HG03558 (cell line): ENCODE measurements at regions not wholly inside any gene's neighbourhood (a gene's known extent, or its start where the extent isn't known, plus 50 kb on each side); places are given as distances from the start of the nearest gene placed in this dataset.
"Not testable (repeated sequence)": the region's sequence is repeated elsewhere in the genome, so short reads cannot be mapped to it uniquely, and the experiment has no call there.

Experiments used
- ATAC-seq: cut with Tn5 transposase; IDR thresholded peaks from one replicate; pipeline ENCODE4 v1.9.1; 2021; ENCODE audit warnings: moderate number of reproducible peaks; ENCODE audit not compliant: unreplicated experiment; ENCODE audit errors: extremely low read depth

DNA sequence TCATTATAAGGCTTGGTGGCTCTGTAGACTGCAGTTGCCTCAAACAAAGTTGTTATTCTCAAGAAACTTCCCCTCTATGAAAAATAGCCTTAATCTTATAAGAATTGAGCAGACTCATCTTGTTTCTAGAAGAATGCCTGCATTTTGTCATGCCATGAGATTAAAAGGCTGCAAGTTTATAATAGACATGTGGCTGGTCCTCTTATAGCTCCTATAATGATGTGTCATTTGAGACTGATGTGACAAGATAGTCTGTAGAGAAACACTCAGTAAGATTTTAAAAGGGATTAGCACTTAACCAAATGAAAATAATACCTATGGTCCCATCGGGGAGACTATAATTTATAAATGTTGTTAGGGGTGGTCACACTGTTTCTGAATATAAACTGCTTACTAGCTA, 312.5 kb downstream of the OXSM start:
- ATAC-seq, result no peak

DNA sequence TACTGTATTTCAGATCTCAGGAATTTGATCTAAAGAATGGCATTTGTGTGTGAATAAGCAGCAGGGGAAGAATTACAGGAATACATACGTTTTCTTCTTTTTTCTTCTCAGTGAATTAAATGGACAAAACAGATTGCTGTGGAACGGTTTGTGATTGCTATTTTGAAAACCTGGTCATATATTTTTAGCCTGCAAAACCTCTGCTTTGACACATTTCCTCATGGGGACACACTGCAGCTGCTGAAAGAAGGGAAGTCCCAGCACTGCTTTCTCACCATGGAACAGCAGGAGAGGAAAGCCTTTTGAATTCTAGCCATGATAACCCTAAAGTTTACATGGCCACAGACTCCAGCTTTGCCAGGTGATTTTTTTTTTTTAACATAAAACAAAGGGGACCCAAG, 315.0 kb downstream of the OXSM start:
- no peak for ATAC-seq

DNA sequence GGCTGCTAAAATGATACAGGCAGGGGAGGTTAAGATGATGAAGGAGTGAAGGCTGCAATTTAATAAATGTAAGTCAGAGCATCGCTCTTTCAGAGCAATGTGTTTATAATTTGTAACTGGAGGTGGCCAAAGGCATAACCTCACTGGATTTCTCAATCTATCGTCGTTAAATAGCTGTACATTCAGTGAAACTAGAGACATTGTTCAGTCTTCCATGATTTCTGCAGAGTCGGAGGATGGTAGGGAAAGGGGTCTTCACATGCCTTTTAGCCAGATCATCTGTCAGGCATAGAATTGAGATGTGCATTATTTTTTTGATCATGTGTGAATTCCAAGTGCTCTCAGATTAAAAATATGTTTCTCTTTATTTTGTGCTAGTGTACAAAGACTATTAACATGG, 315.4 kb downstream of the OXSM start:
- no peak for ATAC-seq

DNA sequence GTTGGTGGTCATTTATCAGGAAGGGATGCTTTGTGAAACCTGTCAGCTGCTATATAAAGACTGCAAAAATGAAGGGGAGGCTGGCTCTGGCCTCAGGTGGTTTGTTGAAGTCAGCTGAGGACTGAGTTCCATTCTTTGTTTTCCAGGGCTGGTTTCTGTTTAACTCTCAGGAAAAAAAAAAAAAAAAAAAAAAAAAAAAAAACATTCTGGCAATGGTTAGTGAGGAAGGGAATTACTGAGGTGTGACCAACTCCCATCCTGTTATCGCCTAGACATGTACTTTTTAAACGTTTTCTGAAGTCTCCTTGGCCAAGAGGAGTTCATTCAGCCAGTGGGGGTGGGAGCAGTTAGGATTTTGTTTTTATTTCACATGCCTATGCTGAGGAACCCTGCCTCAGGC, 316.3 kb downstream of the OXSM start:
- ATAC-seq, result no peak

DNA sequence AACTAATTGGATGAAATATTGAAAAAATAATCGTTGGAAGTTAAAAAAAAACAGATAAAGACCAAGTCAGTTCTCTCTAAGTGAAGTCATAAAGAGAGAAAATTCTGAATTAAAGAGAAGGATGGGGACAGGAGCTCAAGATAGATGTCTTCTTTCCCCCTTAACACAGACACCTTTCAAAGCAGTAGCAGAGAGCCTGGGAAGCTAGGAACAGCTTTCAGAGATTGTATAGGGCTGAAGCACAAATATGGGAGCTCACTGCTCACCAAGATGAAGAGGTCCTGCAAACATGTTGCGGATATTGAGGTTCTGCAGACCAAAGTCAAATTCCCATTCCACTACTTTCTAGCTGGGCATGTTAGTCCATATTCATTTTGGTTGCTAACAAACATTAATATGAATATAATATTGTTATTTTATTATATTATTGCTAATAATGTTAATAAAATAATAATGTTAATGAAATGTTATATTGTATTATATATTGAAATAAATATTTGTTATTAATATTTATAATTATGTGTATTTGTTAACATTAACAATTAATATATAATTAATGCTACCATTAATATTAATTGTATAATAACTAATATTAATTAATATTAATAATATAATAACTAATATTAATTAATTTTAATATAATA, 319.1 kb downstream of the OXSM start:
- no peak for ATAC-seq

DNA sequence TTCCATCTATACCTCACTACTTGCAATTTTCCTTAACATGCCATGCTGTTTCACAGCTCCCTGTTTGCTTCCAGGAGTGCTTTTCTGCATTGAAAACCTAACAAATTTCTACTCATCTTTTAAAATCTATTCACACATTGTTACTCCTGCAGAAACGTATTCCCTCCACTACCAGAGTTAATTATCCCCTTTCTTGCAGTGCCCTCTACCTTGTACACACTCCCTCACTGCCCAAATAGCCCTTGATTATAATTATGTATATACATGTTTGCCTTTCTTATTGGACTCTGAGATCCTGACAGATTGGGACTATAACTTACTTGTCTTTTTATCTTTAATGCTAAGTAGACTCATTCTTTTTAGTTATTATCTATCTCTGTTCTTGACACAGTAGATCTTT, 325.0 kb downstream of the OXSM start:
- no peak for ATAC-seq

DNA sequence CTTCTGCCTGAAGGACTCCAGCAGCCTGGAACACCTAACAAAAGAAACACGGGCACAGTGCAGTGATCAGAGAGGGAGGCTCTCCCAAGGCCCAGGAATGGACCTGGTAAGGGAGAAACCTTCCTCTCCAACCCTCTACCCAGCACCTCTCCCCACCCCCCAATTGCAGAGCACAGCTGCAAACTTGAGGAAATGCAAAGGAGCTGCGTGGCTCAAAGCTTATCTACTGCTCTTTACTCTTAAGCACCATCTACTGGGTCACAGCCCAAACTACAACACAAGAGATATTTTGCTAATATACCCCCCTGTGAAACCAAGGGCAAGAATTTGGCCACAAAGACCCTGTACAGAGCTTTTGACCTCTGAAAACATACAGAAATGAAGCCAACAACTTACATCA, 328.3 kb downstream of the OXSM start:
- peak; percentile 65 for ATAC-seq

DNA sequence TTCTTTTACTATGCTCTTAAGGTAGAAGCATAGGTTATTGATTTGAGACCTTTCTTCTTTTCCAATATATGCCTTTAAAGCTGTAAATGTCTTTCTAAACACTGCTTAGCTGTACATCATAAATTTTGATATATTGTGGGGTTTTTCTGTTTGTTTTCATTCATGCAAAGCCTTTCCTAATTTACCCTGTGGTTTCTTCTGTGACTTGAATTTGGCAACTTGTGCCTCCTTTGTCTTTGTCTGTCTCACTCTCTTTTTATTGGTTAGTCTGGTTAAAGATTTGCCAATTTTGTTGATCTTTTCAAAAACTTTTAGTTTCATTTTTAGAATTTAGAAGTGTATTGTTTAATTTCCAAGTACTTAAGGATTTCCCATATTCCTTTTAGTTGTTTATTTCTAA, 343.1 kb downstream of the OXSM start:
- no peak for ATAC-seq

DNA sequence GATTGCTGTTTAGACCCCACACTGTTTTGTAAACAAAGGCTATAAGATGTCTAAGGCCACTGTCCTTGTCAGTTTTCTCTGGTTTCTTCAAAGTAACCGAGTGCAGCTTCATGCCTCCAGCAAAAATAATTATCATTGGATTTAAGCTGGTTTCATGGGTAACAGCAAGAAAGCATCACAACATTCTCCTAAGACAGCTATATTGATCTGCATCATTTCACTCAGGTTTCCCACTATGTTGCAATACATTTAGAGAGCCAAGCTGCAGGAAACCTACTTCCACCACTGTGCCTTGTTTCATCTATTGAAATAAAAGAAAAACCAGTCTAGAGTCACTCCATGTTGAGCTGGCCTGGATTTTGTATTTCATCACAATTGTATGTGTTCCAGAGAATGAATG, 351.4 kb downstream of the OXSM start:
- ATAC-seq, result no peak

DNA sequence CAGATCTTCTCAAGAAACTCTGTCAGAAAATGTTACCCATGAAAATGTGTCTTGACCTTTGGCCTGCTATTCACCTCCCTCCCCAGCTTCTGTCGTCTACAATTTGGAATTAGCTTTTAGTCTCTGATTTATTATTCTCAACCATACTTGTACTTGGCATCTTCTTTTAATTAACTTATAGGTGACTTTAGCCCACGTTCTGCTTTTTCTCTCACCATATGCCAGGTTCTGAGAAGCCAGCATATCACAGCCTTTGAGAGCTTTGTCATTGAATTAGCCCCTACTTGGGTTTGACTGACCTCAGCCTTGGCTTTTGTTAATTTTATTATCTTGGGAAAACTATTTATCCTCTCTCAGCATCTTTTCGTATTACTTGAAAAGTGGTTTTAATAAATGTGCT, 355.9 kb downstream of the OXSM start:
- ATAC-seq, result no peak

DNA sequence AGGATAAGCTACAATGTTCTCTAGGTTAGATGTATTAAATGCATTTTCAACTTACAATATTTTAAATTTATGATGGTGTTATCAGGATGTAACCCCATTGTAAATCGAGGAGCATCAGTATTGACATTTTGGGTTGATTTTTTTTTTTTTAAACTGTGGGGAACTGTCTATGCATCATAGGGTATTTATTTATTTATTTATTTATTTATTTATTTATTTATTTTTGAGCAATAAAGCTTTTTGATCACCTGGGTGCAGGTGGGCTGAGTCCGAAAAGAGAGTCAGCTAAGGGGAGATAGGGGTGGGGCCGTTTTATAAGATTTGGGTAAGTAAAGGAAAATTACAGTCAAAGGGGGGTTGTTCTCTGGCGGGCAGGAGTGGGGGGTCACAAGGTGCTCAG, 367.5 kb downstream of the OXSM start:
- not testable (repeated sequence) for ATAC-seq

DNA sequence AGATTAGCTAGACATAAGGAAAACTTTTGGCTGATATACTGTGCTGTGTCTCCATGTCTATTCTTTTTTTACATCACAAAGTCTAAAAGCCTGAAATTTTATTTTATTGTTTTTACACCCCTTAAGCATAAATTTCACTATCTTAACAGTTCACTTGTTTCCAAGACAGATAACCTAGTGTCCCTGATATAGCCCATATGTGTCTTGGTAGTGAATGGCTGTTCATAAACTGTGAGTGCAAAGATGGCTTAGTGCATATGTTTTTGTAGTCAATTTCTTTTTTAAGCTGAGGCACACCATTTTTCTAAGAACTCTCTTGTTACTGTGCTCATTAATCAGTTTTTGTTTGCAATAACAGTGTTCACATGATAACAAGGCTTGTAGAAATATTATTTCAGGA, 381.1 kb downstream of the OXSM start:
- no peak for ATAC-seq

DNA sequence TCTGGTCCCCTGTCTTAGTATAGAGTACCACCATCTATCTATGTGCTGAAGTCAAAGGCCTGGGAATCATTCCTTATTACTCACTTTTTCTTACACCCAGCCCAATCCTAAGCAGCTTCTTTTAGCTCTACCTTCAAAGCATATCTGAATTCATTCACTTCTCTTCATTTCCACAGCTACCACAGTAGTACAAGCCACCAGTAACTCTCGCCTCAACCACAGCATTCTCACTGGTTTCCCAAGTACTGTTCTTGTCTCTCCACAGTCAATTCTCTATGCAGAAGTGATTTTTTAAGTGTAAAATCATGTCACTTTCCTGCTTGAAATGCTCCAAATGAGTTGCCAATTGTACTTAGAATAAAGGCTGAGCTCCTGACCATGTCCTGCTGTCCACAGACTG, 401.7 kb downstream of the OXSM start:
- ATAC-seq, result no peak

DNA sequence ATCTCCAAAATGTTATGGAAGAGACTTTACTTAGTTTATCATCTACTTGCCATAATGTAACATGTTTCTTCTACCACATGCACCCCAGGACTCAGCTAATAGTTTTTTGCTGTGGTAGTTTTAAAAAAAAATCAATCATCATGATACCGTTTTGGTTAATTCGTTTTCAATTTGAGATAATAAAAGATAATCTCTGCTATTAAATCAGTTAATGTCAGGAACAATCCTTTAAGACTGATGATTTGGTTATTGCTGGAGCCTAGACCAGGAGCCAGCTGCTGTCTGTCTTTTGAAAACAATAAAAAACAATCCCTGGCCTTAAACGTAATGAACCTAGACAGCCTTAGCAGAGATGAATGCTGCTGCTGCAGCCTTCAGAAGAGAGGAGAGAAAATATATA, 403.7 kb downstream of the OXSM start:
- no peak for ATAC-seq

DNA sequence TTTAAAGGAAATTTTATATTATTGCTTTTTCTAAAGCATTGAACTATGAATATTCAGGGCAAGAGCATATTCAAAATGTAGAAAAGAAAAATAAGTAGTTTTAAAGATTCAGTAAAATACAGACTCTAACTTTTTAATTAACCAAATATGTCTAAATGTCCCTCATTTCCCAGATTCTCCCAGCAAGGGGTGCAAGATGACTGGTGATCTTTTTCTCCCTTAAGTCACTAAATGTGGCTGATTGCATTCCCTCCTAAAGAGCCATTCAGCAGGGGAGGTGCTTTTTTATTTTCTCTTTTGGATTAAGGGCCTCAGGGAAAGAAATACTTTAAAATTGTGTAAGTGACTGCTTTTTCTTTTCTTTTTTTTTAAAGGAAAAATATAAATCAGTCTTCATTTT, 406.9 kb downstream of the OXSM start:
- no peak for ATAC-seq

DNA sequence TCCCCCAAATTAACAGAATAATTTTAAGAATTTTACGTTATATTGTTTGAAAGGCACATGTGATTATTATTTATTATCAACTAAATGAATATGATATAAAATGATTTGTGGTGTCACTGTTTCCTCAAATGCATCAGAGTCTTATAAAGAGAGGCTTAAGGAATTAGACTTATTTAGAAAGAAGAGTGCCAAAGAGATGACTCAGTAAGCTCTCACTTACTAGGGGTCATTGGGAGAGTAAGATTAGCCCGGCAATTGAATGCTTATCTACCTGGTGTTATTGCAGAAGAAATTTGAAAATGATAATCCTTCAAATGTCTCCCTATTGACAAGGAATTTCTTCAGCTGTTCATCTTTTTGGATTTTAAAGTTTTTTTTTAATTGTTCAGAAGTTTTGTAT, 408.7 kb downstream of the OXSM start:
- no peak for ATAC-seq

DNA sequence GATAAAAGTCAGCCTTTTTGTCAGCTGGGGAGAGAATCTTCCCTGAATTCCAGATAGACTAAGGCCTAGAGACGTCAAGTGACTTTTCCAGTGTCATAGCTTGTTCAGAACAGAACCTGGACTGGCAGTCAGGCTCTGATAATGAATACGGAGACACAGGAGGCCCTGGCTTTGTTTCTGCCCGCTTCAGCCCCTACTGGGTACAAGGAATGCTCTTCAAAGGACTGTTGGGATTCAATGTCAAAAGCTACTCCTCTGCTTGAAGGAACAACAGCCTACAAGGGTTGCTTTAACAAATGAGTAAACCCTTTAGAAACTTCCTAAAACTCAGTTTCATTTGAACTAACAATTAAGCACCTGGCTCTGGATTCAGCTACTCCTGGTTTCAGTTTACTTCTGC, 412.3 kb downstream of the OXSM start:
- no peak for ATAC-seq

DNA sequence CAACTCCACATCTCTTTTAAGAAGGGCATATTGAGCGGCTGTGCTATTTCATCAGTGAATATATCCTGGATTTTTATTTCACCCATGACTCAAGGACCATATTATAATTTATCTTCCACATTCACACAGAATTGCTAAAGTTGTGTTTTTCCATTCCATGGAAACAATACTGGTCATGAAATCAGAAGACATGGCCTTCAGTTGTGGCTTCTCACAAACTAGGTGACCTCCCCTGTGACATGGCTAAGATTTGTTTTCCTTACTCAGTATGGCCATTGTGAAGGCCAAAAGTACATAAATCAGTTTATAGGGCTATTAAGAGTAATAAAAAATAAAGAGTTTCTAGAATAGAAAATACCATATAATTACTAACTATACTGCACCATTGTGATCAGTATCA, 415.6 kb downstream of the OXSM start:
- no peak for ATAC-seq

DNA sequence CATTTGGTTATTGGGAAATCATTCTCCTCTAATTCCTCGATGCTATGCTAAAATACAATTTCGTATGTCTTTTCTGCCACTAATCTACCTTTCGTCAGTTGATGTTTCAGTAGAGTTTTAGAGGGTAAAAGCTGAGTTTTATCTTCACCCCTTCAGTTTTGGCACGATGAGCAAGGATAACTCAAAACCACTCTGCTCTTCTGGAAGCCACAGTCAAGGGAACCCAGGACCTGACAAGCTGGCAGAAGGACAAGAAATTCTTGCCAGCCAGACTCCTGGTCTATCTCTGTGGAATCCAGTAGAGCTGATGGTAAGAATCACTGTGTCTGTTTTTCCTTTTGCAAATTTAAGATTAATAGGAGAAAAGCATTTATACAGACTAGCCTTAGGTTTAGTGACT, 414.4 kb upstream of the LRRC3B start:
- ATAC-seq, result no peak

DNA sequence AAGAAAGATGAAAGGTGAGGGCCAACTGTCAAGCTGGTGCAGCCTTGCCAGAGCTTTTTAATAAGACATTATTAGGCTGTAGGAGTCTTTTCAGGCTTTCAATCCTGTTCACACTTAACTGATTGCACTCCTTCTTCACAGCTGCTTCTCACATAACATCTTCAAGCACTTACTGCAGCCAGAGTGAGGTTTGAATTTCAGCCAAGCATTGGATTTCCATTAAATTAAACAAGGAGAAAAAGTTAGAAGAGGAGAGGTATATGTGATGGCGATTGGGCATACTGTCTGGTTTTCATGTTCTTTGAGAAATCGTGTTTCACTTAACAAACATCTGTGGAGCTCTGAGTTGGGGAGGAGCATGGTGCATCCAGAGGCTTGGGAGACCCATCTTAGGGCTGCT, 392.8 kb upstream of the LRRC3B start:
- no peak for ATAC-seq

DNA sequence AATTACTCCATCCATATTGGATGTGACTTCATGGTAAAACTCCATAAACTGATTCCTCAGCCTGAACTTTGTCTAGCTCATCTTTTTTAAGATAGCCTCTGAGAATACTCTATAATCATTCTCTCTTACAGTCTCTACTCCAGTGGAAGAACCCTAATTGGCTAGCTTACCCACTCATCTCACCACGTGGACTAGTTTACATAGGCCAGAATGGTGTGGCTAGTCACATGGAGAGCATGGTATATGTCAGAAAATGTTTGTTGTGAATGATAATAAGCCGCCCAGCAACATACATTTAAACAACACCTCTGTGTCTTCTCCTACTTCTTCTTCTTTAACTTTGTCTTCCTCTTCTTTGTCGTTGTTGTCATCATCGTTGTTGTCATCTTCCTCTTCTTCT, 389.2 kb upstream of the LRRC3B start:
- ATAC-seq, result no peak

DNA sequence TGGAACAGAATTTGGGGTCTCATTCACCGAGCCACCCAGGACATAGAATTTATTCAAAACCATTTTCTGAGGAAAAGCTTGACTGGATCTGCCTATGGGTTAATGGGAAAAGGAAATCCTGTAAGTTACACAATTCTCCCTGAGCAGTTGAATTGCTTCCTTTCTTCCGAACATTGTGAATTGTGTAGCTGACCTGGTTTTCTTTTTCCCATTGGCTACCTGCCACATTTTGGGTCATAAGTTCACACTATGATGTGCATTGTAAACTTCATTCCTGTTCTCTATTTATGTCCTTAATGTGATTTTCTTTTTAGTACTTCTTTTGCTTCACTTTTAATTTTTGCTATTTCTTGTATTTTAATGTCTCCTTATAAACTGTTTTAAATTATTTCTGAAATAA, 386.0 kb upstream of the LRRC3B start:
- ATAC-seq, result no peak
